ENCODE measurements at regions not wholly inside any gene's neighbourhood (a gene's known extent, or its start where the extent isn't known, plus 50 kb on each side); places are given as distances from the start of the nearest gene placed in this dataset.

GRCh38 chr4:83725336-83726085 is 189.6 kb downstream of the GPAT3 start:
- no peak for TF ChIP-seq CTCF (IDR thresholded peaks at IDR 0.05; ENCODE audit: low read depth, low read length)
- TF ChIP-seq POLR2A (IDR thresholded peaks at IDR 0.05; ENCODE audit: extremely low read depth, insufficient read length): no peak
